Natural killer cell (primary cell): ENCODE measurements at regions not wholly inside any gene's neighbourhood (a gene's known extent, or its start where the extent isn't known, plus 50 kb on each side); places are given as distances from the start of the nearest gene placed in this dataset.

ENCODE experiments used
- ATAC-seq, 3 donors: fragments of 150-1000 bp in 2 of 3; fragments of 200-7000 bp in 1 of 3; cut with Tn5 transposase; 1 replicate in 1 of 3; 2 replicates in 2 of 3; pipeline ENCODE4 v1.10.0; 2021; ENCODE audit warnings: mild to moderate bottlenecking in 2 of 3, moderate library complexity in 2 of 3
- DNase-seq, 2 donors: peaks; one replicate each; pipeline versions ENCODE4 v3.0.0 to v3.0.0-alpha.2; 2013 to 2021; ENCODE audit warnings: mixed read lengths in 1 of 2
- H3K27ac ChIP-seq: one replicate; pipeline ENCODE4 v1.5.1; 2013; ENCODE audit warnings: mild to moderate bottlenecking, low read length
- H3K27me3 ChIP-seq: one replicate; pipeline ENCODE4 v1.6.1; 2013; ENCODE audit warnings: low read length; ENCODE audit not compliant: control insufficient read depth, insufficient read depth
- H3K36me3 ChIP-seq: one replicate; pipeline ENCODE4 v1.6.1; 2013; ENCODE audit warnings: low read length; ENCODE audit not compliant: control insufficient read depth, insufficient read depth
- H3K4me1 ChIP-seq: one replicate; pipeline ENCODE4 v1.6.1; 2013; ENCODE audit warnings: low read length; ENCODE audit not compliant: control insufficient read depth, insufficient read depth
- H3K4me3 ChIP-seq: one replicate; pipeline ENCODE4 v1.5.1; 2013; ENCODE audit warnings: low read length
- H3K9me3 ChIP-seq: one replicate; pipeline ENCODE4 v1.6.1; 2013; ENCODE audit warnings: low read length; ENCODE audit not compliant: control insufficient read depth, insufficient read depth
- H3K27ac Mint-ChIP-seq, 2 donors: one replicate each; pipeline ENCODE4 v1.8.0; 2022; ENCODE audit warnings: mild to moderate bottlenecking in 2 of 2, mixed read lengths in 2 of 2, moderate library complexity in 1 of 2
- H3K27me3 Mint-ChIP-seq, 2 donors: one replicate each; pipeline ENCODE4 v1.8.0; 2022; ENCODE audit warnings: low read depth in 2 of 2, mixed read lengths in 2 of 2
- H3K36me3 Mint-ChIP-seq: one replicate; pipeline ENCODE4 v1.8.0; 2022; ENCODE audit warnings: mixed read lengths
- H3K4me1 Mint-ChIP-seq, 2 donors: one replicate each; pipeline ENCODE4 v1.8.0; 2022; ENCODE audit warnings: mixed read lengths in 2 of 2
- H3K4me3 Mint-ChIP-seq: one replicate; pipeline ENCODE4 v1.8.0; 2022; ENCODE audit warnings: mild to moderate bottlenecking, moderate library complexity, mixed read lengths
- H3K9me3 Mint-ChIP-seq, 2 donors: one replicate each; pipeline ENCODE4 v1.8.0; 2022; ENCODE audit warnings: mixed read lengths in 2 of 2
- WGBS: methylation state at CpG from one replicate; pipeline ENCODE4 v1.1.7; 2013; ENCODE audit warnings: missing lambda C conversion rate; ENCODE audit not compliant: insufficient coverage; 5-methylcytosine and 5-hydroxymethylcytosine counted together
- intact Hi-C: fragments of 100-400 bp; cut with micrococcal nuclease; formaldehyde crosslinking; loops from one replicate; pipeline ENCODE4 v1.14.2; 2022
- TF ChIP-seq, protein P1 (sequence below): fragments of 200-600 bp; IDR thresholded peaks from one replicate; pipeline ENCODE4 v1.8.0; 2022; ENCODE audit warnings: antibody characterized with exemption

GRCh38 chr9:3118081-3118480 lies 274.2 kb upstream of the PUM3 start:
- DNase-seq (no peak), ATAC-seq (no peak)
- peaks cover 0 to 3% of the 10 kb centered on the region in 2 donors for H3K27me3 Mint-ChIP-seq
- H3K27ac ChIP-seq = no peak overlapping the region
- no peak overlapping the region for H3K4me3 ChIP-seq
- H3K4me1 ChIP-seq = no peaks in the 10 kb centered on the region
- no peak overlapping the region for H3K4me3 Mint-ChIP-seq
- intact Hi-C loops = no loop called here
- H3K9me3 ChIP-seq = no peaks in the 10 kb centered on the region
- TF ChIP-seq, protein P1, sequence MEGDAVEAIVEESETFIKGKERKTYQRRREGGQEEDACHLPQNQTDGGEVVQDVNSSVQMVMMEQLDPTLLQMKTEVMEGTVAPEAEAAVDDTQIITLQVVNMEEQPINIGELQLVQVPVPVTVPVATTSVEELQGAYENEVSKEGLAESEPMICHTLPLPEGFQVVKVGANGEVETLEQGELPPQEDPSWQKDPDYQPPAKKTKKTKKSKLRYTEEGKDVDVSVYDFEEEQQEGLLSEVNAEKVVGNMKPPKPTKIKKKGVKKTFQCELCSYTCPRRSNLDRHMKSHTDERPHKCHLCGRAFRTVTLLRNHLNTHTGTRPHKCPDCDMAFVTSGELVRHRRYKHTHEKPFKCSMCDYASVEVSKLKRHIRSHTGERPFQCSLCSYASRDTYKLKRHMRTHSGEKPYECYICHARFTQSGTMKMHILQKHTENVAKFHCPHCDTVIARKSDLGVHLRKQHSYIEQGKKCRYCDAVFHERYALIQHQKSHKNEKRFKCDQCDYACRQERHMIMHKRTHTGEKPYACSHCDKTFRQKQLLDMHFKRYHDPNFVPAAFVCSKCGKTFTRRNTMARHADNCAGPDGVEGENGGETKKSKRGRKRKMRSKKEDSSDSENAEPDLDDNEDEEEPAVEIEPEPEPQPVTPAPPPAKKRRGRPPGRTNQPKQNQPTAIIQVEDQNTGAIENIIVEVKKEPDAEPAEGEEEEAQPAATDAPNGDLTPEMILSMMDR = no peak
- H3K27ac Mint-ChIP-seq = no peak overlapping the region
- no peaks in the 10 kb centered on the region for H3K36me3 ChIP-seq
- peaks cover 8% of the 10 kb centered on the region for H3K36me3 Mint-ChIP-seq
- H3K9me3 Mint-ChIP-seq = peaks cover 6 to 11% of the 10 kb centered on the region in 2 donors
- no peaks in the 10 kb centered on the region for H3K27me3 ChIP-seq
- H3K4me1 Mint-ChIP-seq = no peaks in the 10 kb centered on the region

DNA sequence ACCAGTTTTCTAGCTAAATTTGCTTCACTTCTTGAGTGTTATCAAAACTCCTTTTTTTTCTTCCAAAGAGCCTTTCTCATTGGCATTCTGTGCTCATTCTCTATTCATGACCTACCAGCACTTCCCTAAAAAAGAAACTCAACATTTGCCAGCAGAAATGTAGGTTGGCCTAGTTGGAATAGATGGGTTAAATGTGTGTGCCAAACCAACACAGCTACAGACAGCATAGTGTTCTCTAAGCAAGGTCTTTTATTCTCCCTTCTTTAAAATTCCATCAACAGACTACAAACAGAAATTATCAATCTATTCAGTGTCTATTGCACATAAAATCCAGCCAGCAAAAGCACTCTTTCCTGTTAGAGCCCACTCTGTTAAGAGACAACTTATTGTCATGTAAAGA lies 255.8 kb upstream of the PUM3 start:
- Histone ChIP-seq H3K9me3 (no peaks in the 10 kb centered on the region), H3K4me3 (no peak overlapping the region), H3K4me1 (no peaks in the 10 kb centered on the region), H3K36me3 (no peaks in the 10 kb centered on the region), H3K27ac (no peak overlapping the region), H3K27me3 (no peaks in the 10 kb centered on the region)
- TF ChIP-seq, protein P1 = no peak
- Mint-ChIP-seq H3K36me3 (no peaks in the 10 kb centered on the region), H3K27ac (no peak overlapping the region), H3K4me3 (no peak overlapping the region), H3K9me3 (peaks cover 0 to 2% of the 10 kb centered on the region in 2 donors), H3K4me1 (no peaks in the 10 kb centered on the region), H3K27me3 (peaks cover 0 to 5% of the 10 kb centered on the region in 2 donors)
- ATAC-seq (no peak), DNase-seq (no peak)
- intact Hi-C loops = no loop called here

DNA sequence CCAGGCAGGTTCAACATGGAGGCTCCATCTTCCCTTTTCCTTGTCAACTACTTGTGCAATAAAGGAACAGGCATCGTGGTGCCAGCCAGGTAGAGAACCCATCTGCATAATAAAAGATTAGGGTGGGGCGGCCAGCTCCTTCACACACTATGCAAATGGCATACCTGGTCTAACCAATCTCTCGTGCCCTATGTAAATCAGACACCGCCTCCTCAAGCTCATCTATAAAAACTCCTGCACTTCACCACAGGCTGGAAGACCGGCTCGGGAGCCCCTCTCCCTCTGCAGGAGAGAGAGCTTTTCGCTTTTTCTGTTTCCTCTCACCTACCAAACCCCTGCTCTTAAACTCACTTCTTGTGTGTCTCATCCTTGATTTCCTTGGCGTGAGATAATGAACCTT lies 244.3 kb upstream of the PUM3 start:
- Histone ChIP-seq H3K27ac (no peak overlapping the region), H3K36me3 (no peaks in the 10 kb centered on the region), H3K4me1 (no peaks in the 10 kb centered on the region), H3K4me3 (no peak overlapping the region), H3K27me3 (no peaks in the 10 kb centered on the region), H3K9me3 (no peaks in the 10 kb centered on the region)
- intact Hi-C loops = no loop called here
- Mint-ChIP-seq H3K36me3 (no peaks in the 10 kb centered on the region), H3K27ac (no peak overlapping the region), H3K9me3 (peaks cover 0 to 2% of the 10 kb centered on the region in 2 donors), H3K4me1 (no peaks in the 10 kb centered on the region), H3K27me3 (peaks cover 0 to 4% of the 10 kb centered on the region in 2 donors), H3K4me3 (no peak overlapping the region)
- TF ChIP-seq, protein P1 = no peak
- WGBS = 89% methylated on average over 8 of the region's 8 CpGs
- DNase-seq = no peak
- no peak for ATAC-seq

GRCh38 chr9:3087697-3088096 lies 243.8 kb upstream of the PUM3 start:
- no peaks in the 10 kb centered on the region for H3K36me3 Mint-ChIP-seq

More at GRCh38 chr9:3087697-3088096, 243.8 kb upstream of the PUM3 start:
- Histone ChIP-seq H3K9me3 (no peaks in the 10 kb centered on the region), H3K4me1 (no peaks in the 10 kb centered on the region), H3K4me3 (no peak overlapping the region), H3K36me3 (no peaks in the 10 kb centered on the region), H3K27me3 (no peaks in the 10 kb centered on the region), H3K27ac (no peak overlapping the region)
- ATAC-seq (no peak), DNase-seq (no peak)
- intact Hi-C loops = no loop called here
- Mint-ChIP-seq H3K4me3 (no peak overlapping the region), H3K27ac (no peak overlapping the region), H3K27me3 (peaks cover 0 to 4% of the 10 kb centered on the region in 2 donors), H3K4me1 (no peaks in the 10 kb centered on the region), H3K9me3 (peaks cover 0 to 2% of the 10 kb centered on the region in 2 donors)
- TF ChIP-seq, protein P1 = no peak
- WGBS = 85% methylated on average over 4 of the region's 4 CpGs
